GM21526 (cell line): ENCODE measurements at regions not wholly inside any gene's neighbourhood (a gene's known extent, or its start where the extent isn't known, plus 50 kb on each side); places are given as distances from the start of the nearest gene placed in this dataset.

Experiments
- ATAC-seq: cut with Tn5 transposase; IDR thresholded peaks from one replicate; pipeline ENCODE4 v1.9.1; 2021; ENCODE audit warnings: moderate library complexity; ENCODE audit not compliant: unreplicated experiment, low FRiP score

- ATAC-seq = no peak
These were observed 322.9 kb upstream of the ACVR2A start for GRCh38 chr2:147521936-147522335.

GRCh38 chr2:147520817-147521216 lies 324.0 kb upstream of the ACVR2A start:
- no peak for ATAC-seq

GRCh38 chr2:147519178-147519577 lies 325.7 kb upstream of the ACVR2A start:
- no peak for ATAC-seq

- ATAC-seq = no peak
These were observed 329.6 kb upstream of the ACVR2A start for GRCh38 chr2:147515213-147515612.

- ATAC-seq = no peak
These were observed 332.6 kb upstream of the ACVR2A start for GRCh38 chr2:147512206-147512605.

GRCh38 chr2:147511491-147511948 lies 333.3 kb upstream of the ACVR2A start:
- ATAC-seq = no peak

GRCh38 chr2:147509821-147510220 lies 335.0 kb upstream of the ACVR2A start:
- no peak for ATAC-seq

GRCh38 chr2:147506889-147507288 lies 337.9 kb upstream of the ACVR2A start:
- no peak for ATAC-seq

GRCh38 chr2:147502711-147503290 lies 342.0 kb upstream of the ACVR2A start:
- ATAC-seq = no peak

GRCh38 chr2:147501968-147502367 lies 342.9 kb upstream of the ACVR2A start:
- no peak for ATAC-seq

GRCh38 chr2:147500819-147501395 lies 343.9 kb upstream of the ACVR2A start:
- ATAC-seq = no peak

GRCh38 chr2:147500229-147500628 lies 344.6 kb upstream of the ACVR2A start:
- ATAC-seq = no peak

- no peak for ATAC-seq
These were observed 345.0 kb upstream of the ACVR2A start for GRCh38 chr2:147499785-147500184.

GRCh38 chr2:147495734-147496133 lies 349.1 kb upstream of the ACVR2A start:
- ATAC-seq = no peak

GRCh38 chr2:147492471-147492870 lies 352.4 kb upstream of the ACVR2A start:
- ATAC-seq = no peak

- ATAC-seq = no peak
These were observed 353.3 kb upstream of the ACVR2A start for GRCh38 chr2:147491506-147491905.

- ATAC-seq = no peak
These were observed 354.2 kb upstream of the ACVR2A start for GRCh38 chr2:147490401-147491261.

- ATAC-seq = no peak
These were observed 356.4 kb upstream of the ACVR2A start for GRCh38 chr2:147488472-147488871.

GRCh38 chr2:147487978-147488289 lies 356.9 kb upstream of the ACVR2A start:
- ATAC-seq = no peak

GRCh38 chr2:147487286-147487977 lies 357.4 kb upstream of the ACVR2A start:
- no peak for ATAC-seq

- ATAC-seq = no peak
These were observed 359.5 kb upstream of the ACVR2A start for GRCh38 chr2:147485210-147485851.
